B cell (primary cell): ENCODE measurements at regions not wholly inside any gene's neighbourhood (a gene's known extent, or its start where the extent isn't known, plus 50 kb on each side); places are given as distances from the start of the nearest gene placed in this dataset.

Experiments
- ATAC-seq: fragments of 200-7000 bp; cut with Tn5 transposase; one replicate; pipeline ENCODE4 v1.10.0; 2021; ENCODE audit warnings: low read depth, mild to moderate bottlenecking, moderate number of reproducible peaks, moderate library complexity
- CTCF ChIA-PET: fragments of 350-600 bp; sonication (Branson Sonifier 250); formaldehyde crosslinking; loops from one replicate; lab custom pipeline; 2021; ENCODE audit warnings: antibody characterized with exemption, inconsistent platforms; lab: Charles Lee
- POLR2A ChIA-PET: fragments of 350-600 bp; sonication (Branson Sonifier 250); formaldehyde crosslinking; loops from one replicate; lab custom pipeline; 2021; ENCODE audit warnings: antibody characterized with exemption; lab: Charles Lee
- DNase-seq: peaks from one replicate; pipeline ENCODE4 v3.0.0; 2013
- H2AFZ ChIP-seq: 2 replicates; pipeline ENCODE4 v1.6.1; 2012; ENCODE audit warnings: mild to moderate bottlenecking, low read depth, low read length; ENCODE audit not compliant: insufficient read depth, poor library complexity, severe bottlenecking
- H3K27ac ChIP-seq, 2 donors: 1 replicate in 1 of 2; 2 replicates in 1 of 2; pipeline ENCODE4 v1.5.1; 2012 to 2013; ENCODE audit warnings: low read length in 2 of 2, mild to moderate bottlenecking in 2 of 2, moderate library complexity in 1 of 2
- H3K27me3 ChIP-seq, 4 experiments: fragments of 200-600 bp in 1 of 4; sonication (generic) in 1 of 4; replicated peaks in 1 of 4; 1 replicate in 2 of 4; 2 replicates in 2 of 4; pipeline versions ENCODE4 v1.6.1 to v1.7.0; 2013 to 2016; ENCODE audit warnings: low read length in 3 of 4, mild to moderate bottlenecking in 2 of 4, mixed read lengths in 1 of 4, moderate library complexity in 1 of 4; ENCODE audit not compliant: insufficient read depth in 4 of 4, control insufficient read depth in 3 of 4; ENCODE audit errors: control extremely low read depth in 1 of 4
- H3K36me3 ChIP-seq, 2 experiments: replicated peaks in 1 of 2; 1 replicate in 1 of 2; 2 replicates in 1 of 2; pipeline versions ENCODE4 v1.6.1 to v1.7.1; 2013; ENCODE audit warnings: low read length in 1 of 2; ENCODE audit not compliant: insufficient read depth in 2 of 2, control insufficient read depth in 1 of 2; ENCODE audit errors: control extremely low read depth in 1 of 2, extremely low read depth in 1 of 2
- H3K4me1 ChIP-seq, 2 donors: fragments of 200-600 bp in 1 of 2; sonication (generic) in 1 of 2; 1 replicate in 1 of 2; 2 replicates in 1 of 2; pipeline versions ENCODE4 v1.5.1 to v1.6.1; 2013 to 2017; ENCODE audit warnings: low read length in 2 of 2; ENCODE audit not compliant: control insufficient read depth in 2 of 2, insufficient read depth in 2 of 2
- H3K4me2 ChIP-seq: replicated peaks from 2 replicates; pipeline ENCODE3; 2012; ENCODE audit warnings: mild to moderate bottlenecking, low read depth, low read length; ENCODE audit not compliant: poor library complexity, severe bottlenecking
- H3K4me3 ChIP-seq, 5 experiments: fragments of 200-600 bp in 1 of 5; sonication (generic) in 1 of 5; 1 replicate in 3 of 5; 2 replicates in 2 of 5; pipeline versions ENCODE4 v1.5.1 to v1.7.0; 2011 to 2016; ENCODE audit warnings: low read length in 4 of 5, mild to moderate bottlenecking in 4 of 5, low read depth in 2 of 5, control low read depth in 1 of 5, moderate library complexity in 1 of 5; ENCODE audit not compliant: insufficient read depth in 1 of 5; ENCODE audit errors: control extremely low read depth in 1 of 5, extremely low read depth in 1 of 5
- H3K79me2 ChIP-seq: fragments of 200-600 bp; sonication (generic); one replicate; pipeline ENCODE4 v1.6.0; 2016; ENCODE audit warnings: low read length; ENCODE audit not compliant: control insufficient read depth, insufficient read depth
- H3K9ac ChIP-seq: fragments of 200-600 bp; sonication (generic); 2 replicates; pipeline ENCODE4 v1.6.1; 2017; ENCODE audit warnings: mild to moderate bottlenecking, low read length, moderate library complexity
- H3K9me3 ChIP-seq, 3 donors: one replicate each; pipeline versions ENCODE4 v1.6.1 to v1.7.1; 2013; ENCODE audit warnings: low read length in 2 of 3; ENCODE audit not compliant: control insufficient read depth in 2 of 3, insufficient read depth in 1 of 3; ENCODE audit errors: control extremely low read depth in 1 of 3
- H4K20me1 ChIP-seq: 2 replicates; pipeline ENCODE4 v1.6.0; 2012; ENCODE audit warnings: mild to moderate bottlenecking, low read length; ENCODE audit not compliant: insufficient read depth, control insufficient read depth, poor library complexity, severe bottlenecking
- H3K27ac Mint-ChIP-seq: one replicate; pipeline ENCODE4 v1.8.0; 2021; ENCODE audit warnings: mixed read lengths
- H3K27me3 Mint-ChIP-seq: one replicate; pipeline ENCODE4 v1.8.0; 2021; ENCODE audit warnings: mixed read lengths
- H3K4me1 Mint-ChIP-seq: one replicate; pipeline ENCODE4 v1.8.0; 2021; ENCODE audit warnings: mixed read lengths
- H3K4me3 Mint-ChIP-seq: one replicate; pipeline ENCODE4 v1.8.0; 2021; ENCODE audit warnings: mixed read lengths
- H3K9me3 Mint-ChIP-seq: one replicate; pipeline ENCODE4 v1.8.0; 2022; ENCODE audit warnings: mixed read lengths; ENCODE audit not compliant: insufficient read depth
- EZH2 ChIP-seq: IDR thresholded peaks from 2 replicates; pipeline ENCODE4 v1.6.1; 2012; ENCODE audit warnings: borderline replicate concordance, low read depth, mild to moderate bottlenecking, moderate library complexity, low read length; ENCODE audit not compliant: insufficient read depth, poor library complexity, severe bottlenecking
- WGBS: methylation state at CpG from one replicate; pipeline ENCODE4 v1.1.5; 2013; ENCODE audit warnings: missing lambda C conversion rate; ENCODE audit not compliant: insufficient coverage; 5-methylcytosine and 5-hydroxymethylcytosine counted together
- intact Hi-C: fragments of 100-400 bp; cut with micrococcal nuclease; formaldehyde crosslinking; loops from one replicate; pipeline ENCODE4 v1.10.0; 2022
- TF ChIP-seq, protein P1 (sequence below): fragments of 200-600 bp; IDR thresholded peaks from one replicate; pipeline ENCODE4 v1.8.0; 2022; ENCODE audit warnings: antibody characterized with exemption, mild to moderate bottlenecking

DNA sequence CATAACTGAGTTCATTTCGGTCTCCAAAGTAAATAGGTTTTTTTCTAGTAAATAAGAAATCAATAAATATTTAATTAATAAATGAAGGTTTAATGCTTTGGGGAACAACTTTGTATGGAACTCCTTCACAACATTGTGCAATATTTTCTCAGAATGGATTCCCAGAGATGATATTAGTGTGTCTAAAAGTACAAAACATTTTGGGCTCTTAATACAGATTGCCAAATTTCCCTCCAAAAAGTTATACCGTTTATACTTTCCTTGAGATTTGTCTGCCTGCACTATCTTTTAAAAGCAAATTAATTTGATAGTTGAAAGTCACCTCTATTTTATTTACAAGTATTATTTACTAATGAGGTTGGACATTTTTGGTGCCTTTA, 151.8 kb downstream of the FAM161A start:
- no peaks in the 10 kb centered on the region for H3K9me3 ChIP-seq
- TF ChIP-seq EZH2: no peak
- TF ChIP-seq, protein P1, sequence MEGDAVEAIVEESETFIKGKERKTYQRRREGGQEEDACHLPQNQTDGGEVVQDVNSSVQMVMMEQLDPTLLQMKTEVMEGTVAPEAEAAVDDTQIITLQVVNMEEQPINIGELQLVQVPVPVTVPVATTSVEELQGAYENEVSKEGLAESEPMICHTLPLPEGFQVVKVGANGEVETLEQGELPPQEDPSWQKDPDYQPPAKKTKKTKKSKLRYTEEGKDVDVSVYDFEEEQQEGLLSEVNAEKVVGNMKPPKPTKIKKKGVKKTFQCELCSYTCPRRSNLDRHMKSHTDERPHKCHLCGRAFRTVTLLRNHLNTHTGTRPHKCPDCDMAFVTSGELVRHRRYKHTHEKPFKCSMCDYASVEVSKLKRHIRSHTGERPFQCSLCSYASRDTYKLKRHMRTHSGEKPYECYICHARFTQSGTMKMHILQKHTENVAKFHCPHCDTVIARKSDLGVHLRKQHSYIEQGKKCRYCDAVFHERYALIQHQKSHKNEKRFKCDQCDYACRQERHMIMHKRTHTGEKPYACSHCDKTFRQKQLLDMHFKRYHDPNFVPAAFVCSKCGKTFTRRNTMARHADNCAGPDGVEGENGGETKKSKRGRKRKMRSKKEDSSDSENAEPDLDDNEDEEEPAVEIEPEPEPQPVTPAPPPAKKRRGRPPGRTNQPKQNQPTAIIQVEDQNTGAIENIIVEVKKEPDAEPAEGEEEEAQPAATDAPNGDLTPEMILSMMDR: no peak

DNA sequence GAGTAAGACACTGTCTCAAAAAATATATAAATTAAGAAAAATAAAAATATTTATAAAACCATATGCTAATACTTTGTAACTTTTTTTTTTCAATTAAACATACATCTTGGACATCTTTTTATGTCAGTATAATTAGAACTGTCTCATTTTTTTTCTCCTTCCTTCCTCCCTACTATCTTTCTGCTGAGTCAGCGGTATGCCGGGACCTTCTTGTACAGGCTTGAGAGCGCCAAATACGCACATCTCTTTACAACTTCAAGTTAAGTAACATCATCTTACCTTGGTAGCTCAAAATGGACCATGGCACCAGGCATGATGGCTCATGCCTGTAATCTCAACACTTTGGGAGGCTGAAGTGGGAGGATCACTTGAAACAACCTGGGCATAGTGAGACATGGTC, 153.4 kb downstream of the FAM161A start:
- ChIA-PET POLR2A (no interaction called here), CTCF (no interaction called here)
- WGBS: 46% methylated on average over 3 of the region's 4 CpGs
- ATAC-seq (no peak), DNase-seq (no peak)
- no peaks in the 10 kb centered on the region for H4K20me1 ChIP-seq
- Mint-ChIP-seq H3K9me3 (no peaks in the 10 kb centered on the region), H3K4me1 (no peaks in the 10 kb centered on the region), H3K27me3 (no peaks in the 10 kb centered on the region), H3K27ac (no peak overlapping the region), H3K4me3 (no peak overlapping the region)
- H3K4me3 ChIP-seq: no peak overlapping the region
- intact Hi-C loops: no loop called here
- H3K9ac ChIP-seq: no peak overlapping the region
- no peak for TF ChIP-seq EZH2
- TF ChIP-seq, protein P1: no peak
- H3K27ac ChIP-seq: no peak overlapping the region
- H3K4me1 ChIP-seq: peaks cover 0 to 1% of the 10 kb centered on the region in 2 donors
- H3K79me2 ChIP-seq: no peaks in the 10 kb centered on the region
- no peaks in the 10 kb centered on the region for H3K9me3 ChIP-seq
- no peak overlapping the region for H2AFZ ChIP-seq
- no peak overlapping the region for H3K4me2 ChIP-seq
- no peaks in the 10 kb centered on the region for H3K36me3 ChIP-seq
- H3K27me3 ChIP-seq: peaks cover 0 to 3% (median 0%) of the 10 kb centered on the region in 4 experiments

More for the DNA sequence above, 151.8 kb downstream of the FAM161A start:
- Mint-ChIP-seq H3K27me3 (no peaks in the 10 kb centered on the region), H3K4me1 (no peaks in the 10 kb centered on the region), H3K9me3 (no peaks in the 10 kb centered on the region), H3K27ac (no peak overlapping the region), H3K4me3 (no peak overlapping the region)
- no CpG with 5 or more reads among the region's 2 CpGs for WGBS
- Histone ChIP-seq H3K4me1 (no peaks in the 10 kb centered on the region), H3K36me3 (no peaks in the 10 kb centered on the region), H3K79me2 (no peaks in the 10 kb centered on the region), H2AFZ (no peak overlapping the region), H3K9ac (no peak overlapping the region), H3K27me3 (peaks cover 0 to 3% (median 0%) of the 10 kb centered on the region in 4 experiments), H3K4me2 (no peak overlapping the region), H3K4me3 (no peak overlapping the region), H3K27ac (no peak overlapping the region), H4K20me1 (no peaks in the 10 kb centered on the region)
- intact Hi-C loops: no loop called here
- CTCF ChIA-PET: interaction anchor here (1.2 kb wide), 1 partner anchor 90 kb away, joined by 3 read pairs; no protein-coding TSS in a partner anchor
- DNase-seq (no peak), ATAC-seq (no peak)
- POLR2A ChIA-PET: no interaction called here
